Skeletal muscle cell (primary cell): ENCODE measurements at regions not wholly inside any gene's neighbourhood (a gene's known extent, or its start where the extent isn't known, plus 50 kb on each side); places are given as distances from the start of the nearest gene placed in this dataset.
"Not testable (repeated sequence)": the region's sequence is repeated elsewhere in the genome, so short reads cannot be mapped to it uniquely, and the experiment has no call there.

Source experiments
- DNase-seq: peaks from one replicate; pipeline ENCODE4 v3.0.0-alpha.2; 2010; ENCODE audit warnings: low read depth
- H3K4me3 ChIP-seq: 2 replicates; pipeline ENCODE4 v1.5.1; 2011; ENCODE audit warnings: low read depth, mild to moderate bottlenecking, control low read depth, low read length, moderate library complexity

DNA sequence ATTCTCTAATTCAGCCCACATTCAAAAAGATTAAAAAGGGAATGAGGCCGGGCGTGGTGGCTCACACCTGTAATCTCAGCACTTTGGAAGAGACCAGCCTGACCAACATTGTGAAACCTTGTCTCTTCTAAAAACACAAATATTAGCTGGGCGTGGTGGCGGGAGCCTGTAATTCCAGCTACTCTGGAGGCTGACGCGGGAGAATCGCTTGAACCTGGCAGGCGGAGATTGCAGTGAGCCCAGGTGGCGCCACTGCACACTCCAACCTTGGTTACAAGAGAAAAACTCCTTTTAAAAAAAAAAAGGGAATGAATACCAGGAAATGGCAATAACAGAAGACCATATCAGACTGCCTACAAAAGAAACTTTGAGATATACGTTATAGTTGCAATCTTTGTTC, 1244.5 kb downstream of the PCDH9 start:
- no peak for DNase-seq
- no peak overlapping the region for H3K4me3 ChIP-seq

DNA sequence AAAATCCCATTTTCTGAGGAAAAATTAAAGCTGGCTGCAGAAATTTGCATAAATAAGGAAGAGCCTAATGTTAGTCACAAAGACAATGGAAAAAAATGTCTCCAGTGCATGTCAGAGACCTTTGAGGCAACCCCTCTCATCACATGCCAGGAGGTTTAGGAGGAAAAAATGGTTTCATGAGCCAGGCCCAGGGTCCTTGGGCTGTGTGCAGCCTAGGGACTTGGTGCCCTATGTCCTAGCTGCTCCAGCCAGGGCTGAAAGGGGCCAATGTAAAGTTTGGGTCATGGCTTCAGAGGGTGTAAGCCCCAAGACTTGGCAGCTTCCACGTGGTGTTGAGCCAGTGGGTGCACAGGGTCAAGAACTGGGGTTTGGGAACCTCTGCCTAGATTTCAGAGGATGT, 1252.6 kb downstream of the PCDH9 start:
- H3K4me3 ChIP-seq: no peak overlapping the region
- DNase-seq: no peak

DNA sequence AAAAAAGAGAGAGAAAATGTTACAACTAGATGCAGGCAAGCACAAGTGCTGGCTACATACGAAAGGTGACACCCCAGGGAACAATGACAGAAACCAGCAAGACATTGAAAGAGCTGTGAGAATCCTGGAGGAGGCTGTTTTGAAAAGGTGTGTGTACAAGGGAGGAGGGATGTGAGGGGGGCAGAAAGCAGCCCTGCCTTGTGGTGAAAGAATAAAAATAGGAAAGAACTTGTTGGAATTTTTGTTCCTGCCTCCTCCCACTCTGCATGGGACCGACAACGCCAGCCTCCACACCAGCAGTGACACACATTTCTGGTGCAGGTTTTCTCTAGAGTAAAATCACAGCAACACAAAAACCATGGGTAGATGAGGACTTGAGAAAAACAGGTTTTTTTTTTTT, 1258.6 kb downstream of the PCDH9 start:
- no peak for DNase-seq
- no peak overlapping the region for H3K4me3 ChIP-seq

DNA sequence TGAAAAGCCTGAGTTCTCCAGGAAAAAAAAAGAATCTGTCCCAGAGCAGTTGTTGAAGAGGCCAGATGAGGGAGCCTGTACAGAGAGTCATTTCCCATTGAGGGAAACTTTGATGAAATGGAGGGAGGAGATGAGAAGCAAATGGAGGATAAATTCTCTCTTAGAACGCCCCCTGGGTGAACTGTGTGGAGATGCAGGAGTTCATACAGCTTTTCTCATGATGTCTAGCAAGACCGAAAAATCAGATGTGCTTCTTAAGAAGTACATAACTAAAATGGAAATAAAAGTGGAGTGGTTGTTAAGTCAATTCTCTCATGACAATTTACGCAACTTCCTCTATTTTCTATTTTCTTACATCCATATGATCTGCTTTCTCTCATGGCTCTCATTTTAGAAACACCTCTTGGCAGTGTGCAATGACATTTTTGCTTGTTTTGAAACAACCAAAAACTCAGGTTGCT, 1263.1 kb downstream of the PCDH9 start:
- no peak overlapping the region for H3K4me3 ChIP-seq
- no peak for DNase-seq

DNA sequence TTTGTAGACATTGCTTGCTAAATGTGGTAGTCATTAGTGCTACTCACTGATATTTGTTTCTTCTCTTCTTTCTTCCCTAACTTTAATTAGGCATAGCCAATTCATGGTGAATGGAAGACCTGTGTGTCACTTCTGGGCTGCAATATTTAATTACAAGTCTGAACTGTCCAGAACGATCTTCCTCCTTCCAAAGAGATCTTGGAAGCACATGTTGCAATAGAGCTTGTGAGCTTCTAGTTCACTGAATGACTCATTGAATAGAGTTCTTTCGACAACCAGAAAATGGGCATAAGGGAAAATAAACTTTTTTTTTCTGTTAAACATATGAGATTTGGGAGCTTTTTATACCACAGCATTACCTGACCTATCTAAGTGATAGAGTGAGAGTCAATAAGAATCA, 1264.6 kb downstream of the PCDH9 start:
- peak; percentile 55 for DNase-seq
- H3K4me3 ChIP-seq: no peak overlapping the region

DNA sequence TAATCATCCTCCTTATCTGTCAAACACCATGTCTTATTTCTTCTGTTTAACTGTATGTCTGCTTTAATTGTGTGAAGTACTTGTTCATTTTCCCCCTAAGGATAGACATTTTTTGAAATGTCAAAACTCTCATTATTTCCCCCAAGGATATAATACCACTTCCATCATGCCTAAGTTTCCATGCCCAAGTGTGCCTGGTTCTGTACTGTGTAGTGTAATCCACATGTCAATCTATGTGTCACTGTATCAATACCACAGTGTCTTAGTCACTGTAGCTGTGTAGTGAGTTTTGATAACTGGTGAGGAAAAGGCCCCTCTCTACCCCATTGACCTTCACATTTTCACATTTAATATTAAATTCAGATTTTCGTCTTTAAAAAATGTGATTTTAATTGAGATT, 1265.5 kb downstream of the PCDH9 start:
- DNase-seq: no peak
- no peak overlapping the region for H3K4me3 ChIP-seq

DNA sequence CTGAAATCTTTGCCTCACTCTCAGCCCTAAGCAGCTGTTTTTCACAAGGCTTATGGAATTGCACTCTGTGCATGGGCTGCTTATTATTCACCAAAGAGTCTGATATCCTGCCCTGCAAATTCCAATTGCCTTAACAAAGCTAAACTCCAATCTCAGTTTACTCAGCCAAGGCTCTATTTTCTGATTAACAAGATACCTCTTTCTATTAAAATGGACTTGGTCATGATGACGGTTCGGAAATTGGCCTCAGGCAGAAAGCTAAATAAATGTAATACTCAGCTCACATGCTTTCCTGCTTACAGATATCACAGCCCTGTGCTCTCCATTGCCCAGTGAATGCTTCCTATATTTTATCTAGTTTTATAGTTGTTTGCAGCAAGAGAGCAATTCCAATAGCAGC, 1270.8 kb downstream of the PCDH9 start:
- H3K4me3 ChIP-seq: no peak overlapping the region
- no peak for DNase-seq

DNA sequence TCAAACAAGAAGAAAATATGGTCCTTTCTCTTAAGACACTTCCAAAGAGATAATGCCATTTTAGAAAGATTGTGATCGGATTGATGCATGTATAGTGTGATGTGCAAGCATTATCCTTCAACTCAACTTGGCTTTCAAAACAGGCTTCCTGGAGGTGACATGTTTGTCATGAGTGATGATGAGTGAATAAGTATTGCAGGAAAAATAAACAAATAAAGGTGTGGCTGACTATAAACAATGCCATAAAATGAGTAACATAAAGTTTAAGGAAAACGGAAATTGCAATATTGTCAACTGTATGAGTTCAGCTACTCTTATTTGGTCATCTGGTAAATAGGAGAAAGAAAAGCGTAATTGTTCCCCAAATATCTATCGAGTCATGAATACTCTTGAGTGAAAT, 1283.7 kb downstream of the PCDH9 start:
- DNase-seq: no peak
- H3K4me3 ChIP-seq: no peak overlapping the region

DNA sequence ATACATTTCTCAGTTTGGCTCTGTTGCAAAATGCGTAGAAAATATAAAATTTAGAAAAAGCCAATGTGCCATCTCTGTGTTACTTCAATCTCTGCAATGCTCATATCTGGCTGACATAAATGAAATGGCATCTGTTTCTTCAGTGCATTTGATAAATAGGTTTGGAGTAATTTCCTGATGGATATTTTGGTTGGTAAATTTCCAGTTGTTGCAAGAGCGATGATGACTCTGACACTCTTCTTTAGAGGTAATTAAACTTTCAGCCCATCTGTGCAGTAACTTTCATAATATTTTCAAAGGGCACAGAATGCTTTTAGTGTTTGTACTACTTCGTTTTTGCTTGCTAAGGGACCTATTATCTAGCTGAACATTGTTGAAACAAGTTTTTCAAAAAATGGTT, 1286.4 kb downstream of the PCDH9 start:
- no peak overlapping the region for H3K4me3 ChIP-seq
- DNase-seq: peak; percentile 41

DNA sequence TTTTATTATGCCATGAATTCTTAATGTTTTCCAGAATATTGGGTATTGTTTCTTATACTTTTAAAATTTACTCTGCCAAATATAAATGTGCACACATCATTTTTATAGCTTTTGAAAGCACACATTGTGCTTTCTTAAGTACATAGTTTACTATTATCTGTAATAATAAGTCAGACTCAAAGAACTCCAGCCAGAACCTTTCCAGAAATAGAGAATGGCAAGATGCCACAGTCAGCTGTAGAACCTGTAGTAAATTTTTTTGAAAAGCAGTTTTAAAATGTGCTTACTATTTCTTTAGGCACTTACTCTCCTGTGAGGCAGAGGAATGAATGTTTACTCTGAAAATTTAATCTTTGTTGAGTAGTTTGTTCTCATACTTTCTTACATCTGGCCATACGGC, 1287.1 kb downstream of the PCDH9 start:
- no peak overlapping the region for H3K4me3 ChIP-seq
- peak; percentile 69 for DNase-seq

DNA sequence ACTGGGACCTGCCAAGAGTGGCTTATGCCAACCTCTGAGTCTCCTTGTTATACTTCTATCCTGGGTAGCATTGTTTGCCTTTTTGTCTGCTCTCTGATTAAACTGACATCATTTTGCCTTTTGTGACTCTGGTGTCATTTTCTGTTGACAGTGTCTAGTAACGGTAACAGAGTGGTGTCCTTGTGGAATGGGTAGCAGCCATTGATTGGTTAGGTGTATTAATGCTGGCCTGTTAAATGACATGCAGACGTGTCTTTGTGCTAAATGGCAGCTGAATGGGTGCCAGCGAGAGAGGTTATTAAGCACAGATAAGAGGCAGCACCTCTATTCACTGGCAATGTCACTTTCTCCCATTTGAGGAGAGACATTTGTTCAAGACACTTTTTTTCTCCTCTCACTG, 1289.4 kb downstream of the PCDH9 start:
- no peak overlapping the region for H3K4me3 ChIP-seq
- no peak for DNase-seq

DNA sequence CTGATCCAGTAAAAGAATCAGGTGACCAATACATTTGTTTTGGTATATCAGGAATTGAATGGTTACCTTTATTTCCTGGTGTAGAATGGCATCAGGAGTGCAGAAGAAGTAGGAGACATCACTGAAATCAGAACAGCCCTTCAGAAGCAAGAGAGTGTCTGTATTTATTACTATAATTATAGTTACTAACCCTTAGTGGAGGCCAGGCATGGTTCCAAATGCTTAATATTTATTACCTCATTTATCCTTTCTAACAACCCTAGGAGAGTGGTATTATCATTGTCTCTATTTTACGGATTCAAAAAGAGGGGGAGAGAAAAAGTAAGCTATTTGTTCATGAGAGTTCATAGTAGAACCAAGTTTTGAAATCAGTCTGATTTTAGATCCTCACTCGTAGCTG, 1292.9 kb downstream of the PCDH9 start:
- H3K4me3 ChIP-seq: no peak overlapping the region
- no peak for DNase-seq

DNA sequence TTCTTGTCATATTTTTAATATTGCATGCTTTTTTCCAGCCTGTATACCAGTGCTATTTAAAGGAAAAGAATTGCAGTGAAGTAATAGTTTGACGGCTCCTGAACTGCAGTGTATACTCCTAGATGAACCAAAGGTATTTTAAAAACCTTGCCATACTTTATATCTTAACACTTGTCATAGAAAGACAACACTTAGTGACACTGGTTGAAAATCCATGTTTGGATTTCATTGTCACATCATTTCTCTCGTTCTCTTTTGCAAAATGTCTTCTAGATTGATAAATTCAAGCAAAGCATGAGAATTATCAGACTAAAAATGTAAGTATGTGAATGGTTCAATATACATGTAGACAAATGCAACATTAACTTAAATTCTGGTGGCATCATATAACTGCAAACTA, 1293.9 kb downstream of the PCDH9 start:
- no peak overlapping the region for H3K4me3 ChIP-seq
- no peak for DNase-seq

DNA sequence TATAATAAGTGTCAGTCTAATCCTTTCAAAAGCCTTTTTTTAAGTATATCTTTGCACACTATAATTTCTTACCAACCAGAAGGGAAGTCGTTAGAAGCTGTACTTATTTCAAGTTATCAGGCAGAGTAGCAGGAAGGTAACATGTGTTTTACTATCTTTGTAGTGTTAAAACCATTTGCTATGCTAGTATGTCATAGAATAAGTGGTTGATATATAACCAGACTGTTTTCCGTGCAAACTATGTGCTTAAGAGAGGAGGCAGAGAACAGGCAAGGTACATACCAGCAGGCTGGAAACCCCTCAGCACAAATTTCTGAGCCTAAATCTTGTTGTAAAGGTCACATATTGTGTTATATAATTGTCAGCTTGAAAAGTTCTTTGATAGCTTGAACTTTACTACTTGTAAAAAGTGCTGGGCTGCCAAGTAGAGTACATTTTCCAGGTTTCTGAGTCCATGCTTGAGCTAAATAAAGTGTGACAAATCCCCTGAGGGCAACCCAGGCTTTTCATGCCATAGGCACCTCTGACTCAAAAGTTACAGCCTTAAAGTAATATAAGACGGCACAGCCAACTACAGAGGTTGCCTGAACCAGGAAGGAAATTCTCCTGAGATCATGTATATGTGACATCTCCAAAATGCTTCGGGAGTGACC, 1297.4 kb downstream of the PCDH9 start:
- DNase-seq: peak; percentile 33
- H3K4me3 ChIP-seq: no peak overlapping the region

DNA sequence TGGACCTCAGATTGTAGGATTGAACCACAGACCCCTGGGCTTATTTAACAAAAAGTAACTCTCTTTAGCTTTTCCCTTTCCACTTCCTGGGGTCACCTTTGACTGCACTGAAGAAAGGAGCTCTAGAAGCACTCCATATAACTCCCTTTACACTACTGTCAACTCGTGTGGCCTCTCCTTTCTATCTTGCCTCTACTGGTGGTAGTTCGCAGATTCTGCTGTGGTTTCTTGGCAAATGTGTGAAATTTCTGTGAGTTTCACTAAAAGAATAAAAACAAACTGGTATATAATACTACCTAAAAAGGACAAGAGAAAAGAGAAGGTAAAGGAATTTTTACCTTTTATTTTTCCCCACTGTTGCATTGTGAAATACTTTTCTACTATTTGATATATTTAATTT, 1298.1 kb downstream of the PCDH9 start:
- H3K4me3 ChIP-seq: no peak overlapping the region
- DNase-seq: no peak

DNA sequence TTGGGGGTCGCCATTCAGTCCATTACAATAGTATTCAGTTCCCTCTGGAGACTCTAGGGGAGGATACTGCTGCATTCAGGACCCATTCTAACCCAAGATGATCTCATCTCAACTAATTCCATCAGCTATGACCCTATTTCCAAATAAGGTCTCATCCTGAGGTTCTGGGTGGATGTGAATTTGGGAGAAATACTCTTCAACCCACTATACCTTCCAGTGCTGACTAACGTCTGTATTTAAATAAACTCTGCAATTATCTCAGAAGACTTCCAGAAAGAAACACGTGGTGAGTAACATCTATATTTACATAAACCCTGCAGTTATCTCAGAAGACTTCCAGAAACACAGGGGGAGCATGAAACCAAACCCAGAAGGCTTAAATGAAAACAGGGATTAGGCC, 1300.7 kb downstream of the PCDH9 start:
- DNase-seq: no peak
- no peak overlapping the region for H3K4me3 ChIP-seq

DNA sequence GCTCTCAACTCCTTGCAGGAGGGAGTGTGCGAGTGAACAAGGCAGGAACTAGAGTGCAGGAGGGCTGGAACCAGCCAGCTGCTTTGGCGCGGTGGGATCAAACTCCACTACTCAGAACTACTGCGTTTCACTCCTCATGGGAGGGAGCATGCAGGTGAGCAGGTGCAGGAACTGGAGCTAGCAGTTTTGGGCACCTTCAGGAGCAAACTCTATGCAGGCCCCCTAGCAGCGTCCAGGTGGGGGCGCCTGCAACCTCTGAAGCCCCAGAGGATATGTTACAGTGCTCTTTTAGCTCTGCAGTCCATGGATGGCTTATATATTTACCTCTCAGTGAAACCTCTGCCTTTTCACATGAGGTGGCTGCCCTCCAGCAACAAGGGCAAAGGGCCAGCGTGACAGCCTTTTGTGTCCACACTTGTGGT, 1303.4 kb downstream of the PCDH9 start:
- no peak overlapping the region for H3K4me3 ChIP-seq
- no peak for DNase-seq

DNA sequence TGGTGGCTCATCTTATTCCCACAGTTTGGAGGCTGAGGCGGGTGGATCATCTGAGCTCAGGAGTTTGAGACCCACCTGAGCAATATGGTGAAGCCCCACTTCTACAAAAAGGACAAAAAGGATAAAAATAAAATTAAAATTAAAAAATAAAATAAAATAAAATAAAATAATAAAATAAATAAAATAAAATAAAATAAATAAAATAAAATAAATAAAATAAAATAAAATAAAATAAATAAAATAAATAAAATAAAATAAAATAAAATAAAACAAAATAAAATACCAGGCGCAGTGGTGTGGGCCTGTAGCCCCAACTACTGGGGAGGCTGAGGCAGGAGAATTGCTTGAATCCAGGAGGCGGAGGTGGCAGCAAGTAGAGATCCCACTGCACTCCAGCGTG, 1307.3 kb downstream of the PCDH9 start:
- DNase-seq, H3K4me3 ChIP-seq: not testable (repeated sequence)

DNA sequence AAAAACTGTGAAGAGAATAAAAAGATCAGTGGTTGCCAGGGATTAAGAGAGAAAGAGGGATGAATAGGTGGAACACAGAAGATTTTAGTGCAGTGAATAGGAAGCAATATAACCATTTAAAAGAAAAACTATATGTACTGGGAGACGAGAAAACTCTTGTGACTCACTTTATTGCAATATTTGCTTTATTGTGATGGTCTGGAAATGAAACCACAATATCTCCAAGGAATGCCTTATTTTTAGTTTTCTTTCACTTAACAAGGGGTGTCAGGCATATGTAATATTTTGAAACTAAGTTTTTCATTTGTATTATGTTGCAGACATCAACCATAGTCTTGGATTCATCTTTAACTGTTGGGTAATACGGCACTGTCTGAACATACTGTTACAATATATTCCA, 1308.2 kb downstream of the PCDH9 start:
- peak; percentile 62 for DNase-seq
- H3K4me3 ChIP-seq: no peak overlapping the region

DNA sequence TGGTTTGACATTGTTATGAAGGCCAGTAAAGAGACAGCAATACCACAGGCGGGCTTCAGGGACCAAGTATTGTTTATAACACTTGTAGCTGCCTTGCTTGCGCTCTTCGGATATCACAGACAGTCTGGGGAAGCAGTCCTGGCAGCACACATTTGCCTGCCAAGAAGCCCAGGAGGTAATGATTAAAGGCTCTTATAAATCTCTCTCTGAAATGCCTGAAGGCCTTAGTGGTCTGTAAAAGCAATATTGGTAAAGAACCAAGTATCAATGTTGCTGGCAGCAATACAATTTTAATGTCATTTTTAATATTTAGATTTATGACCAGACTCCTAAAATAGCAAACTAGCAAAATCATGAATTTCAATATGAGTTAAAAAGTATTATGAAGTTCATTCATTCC, 1312.4 kb downstream of the PCDH9 start:
- H3K4me3 ChIP-seq: no peak overlapping the region
- no peak for DNase-seq

DNA sequence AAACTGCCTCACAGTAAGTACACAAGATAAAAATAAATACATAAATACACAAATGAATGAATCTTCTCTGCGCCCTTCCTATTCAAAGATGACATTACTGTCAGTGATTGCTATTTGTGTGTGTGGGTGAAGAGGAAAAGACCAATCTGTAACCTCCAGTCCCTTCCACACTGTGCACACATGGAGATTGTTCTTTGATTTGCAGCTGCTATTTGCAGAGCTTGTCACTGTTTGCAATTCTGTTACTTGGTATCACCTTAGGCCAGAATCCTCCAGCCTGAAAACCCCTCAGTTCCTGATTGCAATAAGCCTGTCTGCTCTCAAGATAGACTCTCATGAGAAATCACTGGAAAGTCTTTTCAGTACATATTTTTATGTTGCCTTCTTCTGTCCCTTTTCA, 1314.9 kb downstream of the PCDH9 start:
- H3K4me3 ChIP-seq: no peak overlapping the region
- no peak for DNase-seq

DNA sequence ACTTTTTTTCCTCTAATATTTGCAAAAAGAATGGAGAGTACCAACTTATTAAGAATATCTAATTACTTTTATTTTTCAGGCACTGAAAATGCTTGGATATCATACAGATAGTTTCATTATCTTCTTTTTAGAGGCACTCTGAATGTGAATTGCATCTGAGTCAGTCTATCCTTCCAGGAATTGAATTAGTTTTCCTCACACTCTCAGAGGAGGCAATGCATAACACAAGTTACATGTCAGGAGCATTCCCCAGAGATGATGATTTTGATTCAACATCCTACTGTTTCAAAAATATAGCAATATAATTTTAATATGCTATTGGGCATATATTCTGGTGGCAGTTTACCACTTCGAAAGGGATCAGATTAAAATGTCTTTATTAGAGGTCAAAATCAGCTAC, 1315.4 kb downstream of the PCDH9 start:
- no peak overlapping the region for H3K4me3 ChIP-seq
- peak; percentile 60 for DNase-seq
